ENCODE measurements at regions not wholly inside any gene's neighbourhood (a gene's known extent, or its start where the extent isn't known, plus 50 kb on each side); places are given as distances from the start of the nearest gene placed in this dataset.

GRCh38 chr3:181943285-181943684 is 231.6 kb downstream of the SOX2 start:
- no peak overlapping the region for H3K4me3 ChIP-seq (ENCODE audit: low read depth in 2 of 2, low read length in 2 of 2)
- ChIA-PET CTCF (no interaction called here), POLR2A (no interaction called here)
- TF ChIP-seq TCF7L2 (IDR thresholded peaks at IDR 0.05; ENCODE audit: low read depth, low read length), result no peak
- in situ Hi-C loops (cut with HindIII; ENCODE audit: low pct_unique_long_range_greater_than_20kb, low sequenced_read_pairs) (no loop called here), intact Hi-C loops (cut with micrococcal nuclease; ENCODE audit: unreplicated experiment) (no loop called here)
- no peak overlapping the region for H3K27ac ChIP-seq (ENCODE audit: low read length)
- no peaks in the 10 kb centered on the region for H3K9me3 ChIP-seq (ENCODE audit: control insufficient read depth, insufficient read depth, low read depth, low read length)
- H3K27me3 ChIP-seq (ENCODE audit: control insufficient read depth, insufficient read depth, low read length), result no peaks in the 10 kb centered on the region
- BruUV-seq (replicated peaks), result no TSS peak
- no peak for ATAC-seq
- no peaks in the 10 kb centered on the region for H3K4me1 ChIP-seq (ENCODE audit: control insufficient read depth, insufficient read depth, low read length)
- H3K36me3 ChIP-seq (ENCODE audit: control insufficient read depth, insufficient read depth, low read length), result no peaks in the 10 kb centered on the region
- no peak for DNase-seq (ENCODE audit: low read depth, low spot score)

GRCh38 chr3:181947606-181948005 is 235.9 kb downstream of the SOX2 start:
- DNase-seq (ENCODE audit: low read depth, low spot score), result no peak
- peaks cover 2% of the 10 kb centered on the region; the same call in 1 of the 2 replicates for H3K27me3 ChIP-seq (ENCODE audit: control insufficient read depth, insufficient read depth, low read length)
- ATAC-seq, result no peak
- no peaks in the 10 kb centered on the region for H3K9me3 ChIP-seq (ENCODE audit: control insufficient read depth, insufficient read depth, low read depth, low read length)
- no peak overlapping the region for H3K4me3 ChIP-seq (ENCODE audit: low read depth in 2 of 2, low read length in 2 of 2)
- intact Hi-C loops (cut with micrococcal nuclease; ENCODE audit: unreplicated experiment) (no loop called here), in situ Hi-C loops (cut with HindIII; ENCODE audit: low pct_unique_long_range_greater_than_20kb, low sequenced_read_pairs) (no loop called here)
- CTCF ChIA-PET, result no interaction called here
- no TSS peak for BruUV-seq (replicated peaks)
- H3K36me3 ChIP-seq (ENCODE audit: control insufficient read depth, insufficient read depth, low read length), result no peaks in the 10 kb centered on the region
- no peak for TF ChIP-seq POLR2AphosphoS5 (IDR thresholded peaks at IDR 0.05; ENCODE audit: low read depth, low read length)
- no peak for TF ChIP-seq SIN3A (IDR thresholded peaks at IDR 0.05; ENCODE audit: borderline replicate concordance, insufficient read depth, low read depth, low read length)
- no peak for TF ChIP-seq TCF7L2 (IDR thresholded peaks at IDR 0.05; ENCODE audit: low read depth, low read length)
- TF ChIP-seq, protein P1, sequence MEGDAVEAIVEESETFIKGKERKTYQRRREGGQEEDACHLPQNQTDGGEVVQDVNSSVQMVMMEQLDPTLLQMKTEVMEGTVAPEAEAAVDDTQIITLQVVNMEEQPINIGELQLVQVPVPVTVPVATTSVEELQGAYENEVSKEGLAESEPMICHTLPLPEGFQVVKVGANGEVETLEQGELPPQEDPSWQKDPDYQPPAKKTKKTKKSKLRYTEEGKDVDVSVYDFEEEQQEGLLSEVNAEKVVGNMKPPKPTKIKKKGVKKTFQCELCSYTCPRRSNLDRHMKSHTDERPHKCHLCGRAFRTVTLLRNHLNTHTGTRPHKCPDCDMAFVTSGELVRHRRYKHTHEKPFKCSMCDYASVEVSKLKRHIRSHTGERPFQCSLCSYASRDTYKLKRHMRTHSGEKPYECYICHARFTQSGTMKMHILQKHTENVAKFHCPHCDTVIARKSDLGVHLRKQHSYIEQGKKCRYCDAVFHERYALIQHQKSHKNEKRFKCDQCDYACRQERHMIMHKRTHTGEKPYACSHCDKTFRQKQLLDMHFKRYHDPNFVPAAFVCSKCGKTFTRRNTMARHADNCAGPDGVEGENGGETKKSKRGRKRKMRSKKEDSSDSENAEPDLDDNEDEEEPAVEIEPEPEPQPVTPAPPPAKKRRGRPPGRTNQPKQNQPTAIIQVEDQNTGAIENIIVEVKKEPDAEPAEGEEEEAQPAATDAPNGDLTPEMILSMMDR (IDR thresholded peaks at IDR 0.05), result no peak
- TF ChIP-seq, protein P2, sequence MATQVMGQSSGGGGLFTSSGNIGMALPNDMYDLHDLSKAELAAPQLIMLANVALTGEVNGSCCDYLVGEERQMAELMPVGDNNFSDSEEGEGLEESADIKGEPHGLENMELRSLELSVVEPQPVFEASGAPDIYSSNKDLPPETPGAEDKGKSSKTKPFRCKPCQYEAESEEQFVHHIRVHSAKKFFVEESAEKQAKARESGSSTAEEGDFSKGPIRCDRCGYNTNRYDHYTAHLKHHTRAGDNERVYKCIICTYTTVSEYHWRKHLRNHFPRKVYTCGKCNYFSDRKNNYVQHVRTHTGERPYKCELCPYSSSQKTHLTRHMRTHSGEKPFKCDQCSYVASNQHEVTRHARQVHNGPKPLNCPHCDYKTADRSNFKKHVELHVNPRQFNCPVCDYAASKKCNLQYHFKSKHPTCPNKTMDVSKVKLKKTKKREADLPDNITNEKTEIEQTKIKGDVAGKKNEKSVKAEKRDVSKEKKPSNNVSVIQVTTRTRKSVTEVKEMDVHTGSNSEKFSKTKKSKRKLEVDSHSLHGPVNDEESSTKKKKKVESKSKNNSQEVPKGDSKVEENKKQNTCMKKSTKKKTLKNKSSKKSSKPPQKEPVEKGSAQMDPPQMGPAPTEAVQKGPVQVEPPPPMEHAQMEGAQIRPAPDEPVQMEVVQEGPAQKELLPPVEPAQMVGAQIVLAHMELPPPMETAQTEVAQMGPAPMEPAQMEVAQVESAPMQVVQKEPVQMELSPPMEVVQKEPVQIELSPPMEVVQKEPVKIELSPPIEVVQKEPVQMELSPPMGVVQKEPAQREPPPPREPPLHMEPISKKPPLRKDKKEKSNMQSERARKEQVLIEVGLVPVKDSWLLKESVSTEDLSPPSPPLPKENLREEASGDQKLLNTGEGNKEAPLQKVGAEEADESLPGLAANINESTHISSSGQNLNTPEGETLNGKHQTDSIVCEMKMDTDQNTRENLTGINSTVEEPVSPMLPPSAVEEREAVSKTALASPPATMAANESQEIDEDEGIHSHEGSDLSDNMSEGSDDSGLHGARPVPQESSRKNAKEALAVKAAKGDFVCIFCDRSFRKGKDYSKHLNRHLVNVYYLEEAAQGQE (IDR thresholded peaks at IDR 0.05; ENCODE audit: insufficient read depth in 1 of 2, low read depth in 2 of 2, low read length in 1 of 2), result no peak
- POLR2A ChIA-PET, result no interaction called here
- H3K4me1 ChIP-seq (ENCODE audit: control insufficient read depth, insufficient read depth, low read length), result no peaks in the 10 kb centered on the region
- no peak overlapping the region for H3K27ac ChIP-seq (ENCODE audit: low read length)

DNA sequence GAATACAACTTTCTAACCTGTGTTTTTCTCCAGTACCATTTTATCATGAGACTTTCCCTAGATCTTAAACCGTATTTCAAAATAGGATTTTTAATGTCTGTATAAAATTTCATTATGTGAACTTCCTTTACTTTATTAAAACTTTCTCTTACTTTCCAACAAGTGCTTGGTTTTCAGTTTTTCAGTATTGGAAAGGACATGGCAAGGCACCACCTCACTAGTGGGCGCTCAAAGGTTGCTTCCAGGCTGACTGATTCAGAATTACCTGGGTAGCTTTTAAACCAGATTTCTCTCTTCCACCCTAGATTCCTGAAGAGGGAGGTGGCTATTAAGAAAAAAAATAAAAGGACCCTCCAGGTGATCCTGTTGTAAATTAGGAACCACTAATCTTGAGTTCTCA is 236.6 kb downstream of the SOX2 start:
- ChIA-PET CTCF (no interaction called here), POLR2A (no interaction called here)
- Histone ChIP-seq H3K9me3 (ENCODE audit: control insufficient read depth, insufficient read depth, low read depth, low read length) (no peaks in the 10 kb centered on the region), H3K27me3 (ENCODE audit: control insufficient read depth, insufficient read depth, low read length) (peaks cover 2% of the 10 kb centered on the region; the same call in 1 of the 2 replicates), H3K4me3 (ENCODE audit: low read depth in 2 of 2, low read length in 2 of 2) (no peak overlapping the region), H3K4me1 (ENCODE audit: control insufficient read depth, insufficient read depth, low read length) (no peaks in the 10 kb centered on the region), H3K36me3 (ENCODE audit: control insufficient read depth, insufficient read depth, low read length) (no peaks in the 10 kb centered on the region), H3K27ac (ENCODE audit: low read length) (no peak overlapping the region)
- ATAC-seq, result no peak
- TF ChIP-seq, protein P2 (IDR thresholded peaks at IDR 0.05; ENCODE audit: insufficient read depth in 1 of 2, low read depth in 2 of 2, low read length in 1 of 2), result no peak
- no peak for TF ChIP-seq POLR2AphosphoS5 (IDR thresholded peaks at IDR 0.05; ENCODE audit: low read depth, low read length)
- no peak for TF ChIP-seq TCF7L2 (IDR thresholded peaks at IDR 0.05; ENCODE audit: low read depth, low read length)
- TF ChIP-seq, protein P1 (IDR thresholded peaks at IDR 0.05), result peak; percentile 66
- TF ChIP-seq SIN3A (IDR thresholded peaks at IDR 0.05; ENCODE audit: borderline replicate concordance, insufficient read depth, low read depth, low read length), result no peak
- BruUV-seq (replicated peaks), result no TSS peak
- DNase-seq (ENCODE audit: low read depth, low spot score), result no peak
- intact Hi-C loops (cut with micrococcal nuclease; ENCODE audit: unreplicated experiment), result no loop called here
- in situ Hi-C loops (cut with HindIII; ENCODE audit: low pct_unique_long_range_greater_than_20kb, low sequenced_read_pairs), result no loop called here

Measured in Panc1 (cell line).